NCI-H1105 (cell line): ENCODE measurements at regions not wholly inside any gene's neighbourhood (a gene's known extent, or its start where the extent isn't known, plus 50 kb on each side); places are given as distances from the start of the nearest gene placed in this dataset.
"Not testable (repeated sequence)": the region's sequence is repeated elsewhere in the genome, so short reads cannot be mapped to it uniquely, and the experiment has no call there.

Experiments
- DNase-seq: peaks from one replicate; lab custom pipeline; 2025; lab: John Stamatoyannopoulos, UW

DNA sequence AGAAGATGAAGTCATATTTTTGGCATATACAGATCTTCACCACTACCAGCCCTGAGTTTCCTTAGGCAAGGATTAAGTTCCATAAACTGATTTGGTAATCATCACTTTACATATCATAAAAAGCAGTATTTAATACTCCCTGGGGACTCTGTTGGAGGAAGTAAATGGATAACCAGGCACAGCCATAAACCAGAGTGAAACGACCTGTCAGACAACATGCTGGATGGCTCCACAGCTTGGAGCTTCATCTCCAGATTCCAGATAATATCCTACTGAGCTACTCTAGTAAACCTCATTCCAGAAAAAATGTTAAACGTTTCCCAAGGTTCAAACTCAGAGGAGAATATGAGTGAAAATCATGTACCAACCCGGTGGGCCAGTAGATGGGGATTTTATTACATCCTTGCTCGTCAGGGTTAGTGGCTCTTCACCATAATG, 109.2 kb downstream of the BASP1 start:
- DNase-seq: no peak

DNA sequence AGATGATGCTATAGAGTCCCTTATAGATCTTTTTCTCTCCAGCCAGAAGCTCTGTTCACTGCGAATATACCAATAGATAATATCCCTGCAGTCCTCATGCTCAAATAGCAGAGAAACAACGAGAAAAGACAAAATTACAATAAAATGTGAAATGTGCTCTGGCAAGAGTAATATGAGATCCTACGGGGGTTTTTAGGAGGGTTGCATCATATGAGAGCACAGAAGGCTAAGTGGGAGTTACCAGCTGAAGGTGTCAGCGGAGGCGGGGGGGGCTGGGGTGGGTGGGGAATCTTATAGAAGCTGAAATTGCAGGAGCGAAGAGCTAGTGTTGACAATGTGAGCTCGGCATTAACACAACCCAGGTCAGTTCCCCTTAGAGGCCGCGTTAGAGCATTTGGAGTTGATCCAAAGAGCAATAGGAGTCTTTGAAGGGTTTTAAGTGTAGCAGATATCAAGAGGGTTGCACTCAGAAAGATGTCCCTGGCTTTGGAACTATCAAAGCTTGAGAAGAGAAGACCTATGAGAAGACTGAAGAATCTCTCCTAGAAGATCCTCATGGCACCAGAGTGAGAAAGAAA, 109.7 kb downstream of the BASP1 start:
- no peak for DNase-seq

DNA sequence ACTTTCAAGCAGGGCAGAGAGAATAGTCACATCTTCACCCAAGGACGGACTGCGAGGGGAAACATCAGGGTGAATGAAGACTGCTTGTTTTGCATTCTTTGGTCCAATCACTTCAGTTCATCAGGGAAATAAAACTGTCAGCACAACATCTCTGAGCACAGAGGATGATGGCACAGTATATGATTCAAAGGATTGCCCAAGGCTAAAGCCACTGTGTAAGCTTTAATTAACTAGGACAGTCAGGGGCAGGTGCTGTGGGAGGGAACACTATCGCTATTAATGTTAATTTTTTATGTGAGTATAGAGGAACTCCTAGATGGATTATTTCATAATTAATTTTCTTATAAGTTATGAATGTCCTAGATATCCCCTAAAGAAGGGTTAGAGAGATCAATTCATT, 112.1 kb downstream of the BASP1 start:
- DNase-seq: no peak

DNA sequence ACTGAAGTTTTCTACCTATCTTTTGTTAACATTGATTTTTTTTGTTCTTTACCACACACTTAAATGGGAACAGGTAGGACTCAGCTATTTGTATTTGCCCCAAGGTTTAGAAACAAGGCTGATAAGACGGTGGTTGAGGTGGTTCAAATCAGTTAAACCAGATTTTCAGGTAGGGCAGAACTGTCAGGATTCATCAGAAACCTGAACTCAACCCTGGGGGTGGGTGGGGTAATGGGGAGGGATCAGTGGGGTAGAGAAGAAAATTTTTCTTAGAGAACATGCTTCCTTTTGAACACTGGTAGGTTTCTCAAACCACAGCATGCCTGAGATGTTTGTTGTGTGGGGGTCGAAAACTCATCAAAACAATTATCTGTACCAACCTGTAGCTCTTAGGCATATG, 113.0 kb downstream of the BASP1 start:
- no peak for DNase-seq

DNA sequence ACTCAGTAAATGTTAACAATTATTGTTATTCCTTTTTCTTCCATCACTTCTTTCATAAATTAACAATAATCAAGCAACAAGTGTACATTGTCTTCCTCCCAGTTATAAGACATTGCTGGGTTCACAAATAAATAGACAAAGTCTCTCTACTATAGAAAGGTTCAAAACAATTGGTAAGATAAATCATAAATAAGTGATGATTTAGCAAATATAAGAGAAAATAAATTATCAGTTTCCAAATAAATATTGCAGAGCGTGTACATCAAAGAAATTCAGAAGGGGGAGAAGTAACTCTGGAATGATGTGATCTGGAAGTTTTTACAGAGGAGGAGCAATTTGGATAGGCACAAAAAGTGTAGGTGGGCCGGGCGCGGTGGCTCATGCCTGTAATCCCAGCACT, 114.2 kb downstream of the BASP1 start:
- DNase-seq: no peak

DNA sequence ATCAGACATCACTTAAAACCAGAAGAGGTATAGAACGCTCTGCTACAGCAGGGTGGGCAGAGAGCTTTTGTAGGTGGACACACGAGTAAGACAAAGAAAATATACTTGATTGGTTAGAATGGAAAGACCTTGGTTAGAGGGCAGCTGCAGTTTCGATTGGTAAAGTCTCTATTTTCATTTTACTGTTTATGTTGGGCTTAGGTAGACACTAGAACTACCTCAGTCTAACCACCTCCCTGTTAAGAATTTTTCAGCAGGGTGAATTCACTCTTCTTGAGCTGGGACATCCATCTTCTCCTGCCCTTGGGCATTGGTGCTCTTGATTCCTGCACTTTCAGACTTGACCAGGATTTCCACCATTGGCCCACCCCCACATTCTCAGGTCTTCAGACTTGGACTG, 116.3 kb downstream of the BASP1 start:
- no peak for DNase-seq

DNA sequence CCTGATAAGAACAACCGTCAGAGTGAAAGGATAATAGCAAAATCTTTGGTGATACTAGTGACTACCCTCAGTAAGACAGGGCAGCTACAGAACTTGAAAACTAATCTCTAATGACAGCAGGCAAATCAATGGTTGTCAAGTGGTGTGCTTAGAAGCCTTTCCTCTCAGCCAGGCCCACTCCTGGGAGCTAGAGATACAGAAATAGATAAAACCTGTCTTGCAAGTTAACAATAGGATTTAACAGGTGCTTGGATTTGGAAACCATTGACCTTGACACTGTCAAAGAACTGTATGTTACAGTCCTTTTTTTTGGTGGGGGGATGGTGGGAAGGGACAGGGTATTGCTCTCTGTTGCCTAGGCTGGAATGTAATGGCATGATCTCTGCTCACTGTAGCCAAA, 118.6 kb downstream of the BASP1 start:
- no peak for DNase-seq

DNA sequence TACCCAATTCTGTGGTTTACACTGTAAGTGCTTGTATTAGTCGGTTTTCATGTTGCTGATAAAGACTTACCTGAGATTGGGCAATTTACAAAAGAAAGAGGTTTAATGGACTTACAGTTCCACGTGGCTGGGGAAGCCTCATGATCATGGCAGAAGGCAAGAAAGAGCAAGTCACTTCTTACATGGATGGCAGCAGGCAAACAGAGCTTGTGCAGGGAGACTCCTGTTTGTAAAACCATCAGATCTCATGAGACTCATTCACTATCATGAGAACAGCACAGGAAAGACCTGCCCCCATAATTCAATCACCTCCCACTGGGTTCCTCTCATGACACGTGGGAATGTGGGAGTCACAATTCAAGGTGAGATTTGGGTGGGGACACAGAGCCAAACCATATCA, 119.3 kb downstream of the BASP1 start:
- DNase-seq: not testable (repeated sequence)

DNA sequence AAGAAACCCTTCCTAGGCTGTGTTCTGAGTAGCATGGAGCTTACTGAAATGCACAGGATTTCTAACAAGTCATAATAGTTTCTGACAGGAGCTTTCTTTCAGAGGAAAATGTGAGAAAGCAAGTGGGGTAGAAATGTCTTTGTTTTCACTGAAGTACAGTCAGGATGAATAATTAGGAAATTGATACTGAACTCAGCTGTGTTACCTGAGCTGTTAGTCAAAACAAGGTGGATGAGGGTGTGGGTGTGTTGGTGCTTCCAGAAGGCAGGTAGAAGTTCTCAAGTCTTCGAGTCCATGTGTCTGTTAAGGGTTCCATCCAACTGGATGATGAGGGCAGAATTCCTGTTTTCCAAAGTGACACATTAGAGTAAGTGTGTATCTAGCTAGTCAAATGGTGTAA, 122.4 kb downstream of the BASP1 start:
- DNase-seq: no peak

DNA sequence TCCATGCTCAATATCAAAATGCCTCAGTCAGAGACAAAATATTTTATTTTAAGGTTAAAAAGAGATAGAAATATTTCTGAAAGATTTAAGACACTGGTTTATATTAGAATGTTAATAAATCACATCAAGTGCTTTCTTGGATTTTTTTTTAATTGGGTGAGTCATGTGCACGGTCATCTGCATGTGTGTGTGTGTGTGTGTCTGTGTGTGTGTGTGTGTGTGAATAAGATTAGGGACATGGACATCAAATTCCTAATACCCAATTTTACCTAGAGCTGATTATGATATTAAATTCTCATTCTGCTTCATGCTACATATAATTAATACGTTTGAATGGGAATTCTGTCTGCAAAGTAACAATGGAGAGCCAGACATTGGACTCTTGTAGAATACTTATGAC, 122.9 kb downstream of the BASP1 start:
- no peak for DNase-seq

DNA sequence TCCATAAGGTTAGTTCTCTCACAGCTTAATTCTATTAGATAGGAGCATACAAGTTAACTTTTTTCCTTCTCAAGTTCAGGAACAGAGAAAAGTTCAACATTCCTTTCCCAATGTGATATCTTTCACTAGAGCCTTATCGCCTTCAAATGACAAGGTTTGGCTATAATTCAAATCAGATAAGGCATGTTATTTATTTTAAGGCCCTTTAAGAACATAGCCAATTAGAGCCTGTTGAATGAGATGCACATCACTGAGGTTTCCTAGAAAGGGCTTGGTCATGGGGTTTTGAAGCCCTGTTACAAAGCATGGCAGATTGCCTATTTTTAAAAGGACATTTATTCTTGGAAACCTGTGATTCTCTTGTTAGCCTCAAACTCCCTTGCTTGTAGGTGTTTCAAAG, 123.4 kb downstream of the BASP1 start:
- DNase-seq: no peak

DNA sequence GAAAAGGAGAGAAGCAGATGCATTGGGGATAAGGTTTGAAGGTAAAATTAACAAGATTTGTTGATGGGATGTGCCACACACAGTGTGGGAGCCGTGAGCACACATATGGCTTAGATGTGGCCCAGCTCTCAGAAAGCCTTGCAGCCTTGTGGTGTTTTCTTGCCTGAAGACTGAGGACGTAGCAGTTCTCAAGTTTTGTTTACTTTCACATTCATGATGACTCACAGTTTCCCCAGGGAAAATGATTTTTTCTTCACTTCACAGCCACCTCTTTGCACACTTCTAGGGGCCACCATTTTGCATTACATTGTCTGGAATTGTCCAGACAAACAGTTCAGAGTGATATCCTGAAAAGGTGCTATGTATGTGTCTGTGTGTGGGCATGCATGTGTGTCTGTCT, 126.2 kb downstream of the BASP1 start:
- no peak for DNase-seq

DNA sequence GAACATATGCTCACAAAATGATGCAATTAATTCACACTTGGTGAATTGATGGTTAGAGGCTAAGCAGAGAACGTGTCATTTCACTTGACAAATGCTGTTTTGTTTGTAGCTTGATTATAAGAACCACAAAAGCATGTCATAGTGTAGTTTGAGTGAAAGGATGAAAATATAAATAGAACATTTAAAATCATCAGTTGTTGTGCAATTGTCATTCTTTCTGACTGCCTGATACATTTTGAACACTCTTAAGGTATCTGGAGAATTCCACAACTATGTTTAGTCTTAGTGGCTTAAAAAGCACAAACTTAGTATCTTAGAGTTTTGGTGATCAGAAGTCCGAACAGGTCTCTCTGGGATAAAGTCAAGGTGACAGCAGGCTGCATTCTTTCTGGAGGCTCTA, 129.4 kb downstream of the BASP1 start:
- DNase-seq: no peak

DNA sequence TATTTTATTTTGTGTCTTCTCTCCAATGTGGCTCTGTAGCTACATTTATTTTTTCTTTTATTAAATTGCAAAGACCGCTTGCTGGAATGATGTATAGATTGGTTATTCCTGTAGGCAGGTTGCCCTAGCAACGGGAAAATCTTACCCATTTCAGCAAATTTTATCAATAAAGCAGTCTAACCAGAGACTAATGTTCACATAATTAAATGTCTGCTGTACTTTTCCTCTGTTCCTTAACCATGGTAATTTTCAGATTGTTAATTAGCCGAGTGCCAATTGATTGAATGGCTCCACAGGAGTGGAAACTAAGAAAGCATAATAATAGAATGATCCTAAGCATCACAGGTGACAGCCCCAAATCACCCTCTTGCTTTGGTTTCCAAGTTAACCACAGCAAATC, 134.8 kb downstream of the BASP1 start:
- no peak for DNase-seq

DNA sequence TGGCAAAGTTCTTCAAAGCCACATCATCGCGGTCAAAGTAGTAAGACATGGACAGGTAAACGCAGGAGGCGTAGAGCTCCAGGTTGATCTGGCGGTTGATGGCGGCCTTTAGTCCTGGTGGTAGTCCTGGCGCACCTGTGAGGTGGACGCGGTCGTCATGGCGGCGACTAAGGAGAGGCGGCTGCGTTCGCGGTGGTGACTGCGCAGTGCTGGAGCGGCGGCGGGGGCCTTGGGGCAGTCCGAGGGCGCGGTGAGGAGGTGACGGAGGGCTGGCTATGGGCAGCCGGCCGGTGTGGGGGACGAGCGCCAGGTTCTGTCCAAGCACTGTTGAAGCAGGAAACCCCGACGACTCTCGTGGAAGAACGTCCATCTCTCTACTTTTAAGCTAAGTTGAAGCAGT, 136.8 kb downstream of the BASP1 start:
- DNase-seq: no peak

DNA sequence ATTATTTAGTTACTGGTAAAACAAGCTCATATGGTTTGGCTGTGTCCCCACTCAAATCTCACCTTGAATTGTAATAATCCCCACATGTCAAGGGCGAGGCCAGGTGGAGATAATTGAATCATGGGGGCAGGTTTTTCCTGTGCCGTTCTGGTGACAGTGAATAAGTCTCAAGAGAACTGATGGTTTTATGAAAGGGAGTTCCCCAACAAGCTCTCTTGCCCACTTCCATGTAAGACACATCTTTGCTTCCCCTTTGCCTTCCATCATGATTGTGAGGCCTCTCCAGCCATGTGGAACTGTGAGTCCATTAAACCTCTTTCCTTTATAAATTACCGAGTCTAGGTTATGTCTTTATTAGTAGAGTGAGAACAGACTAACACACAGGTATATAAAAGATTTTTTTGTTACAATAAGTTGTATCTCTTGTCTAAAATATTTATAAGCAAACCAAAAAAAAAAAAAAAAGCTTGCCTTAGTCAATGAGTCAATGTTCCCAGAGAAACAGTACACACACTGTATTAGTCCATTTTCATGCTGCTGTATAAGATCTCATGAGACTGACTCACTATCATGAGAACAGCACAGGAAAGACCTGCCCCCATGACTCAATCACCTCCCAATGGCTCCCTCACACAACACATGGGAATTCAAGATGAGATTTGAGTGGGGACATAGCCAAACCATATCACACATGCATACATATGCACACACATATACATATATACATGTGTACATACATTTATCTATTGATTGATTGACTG, 138.3 kb downstream of the BASP1 start:
- no peak for DNase-seq

DNA sequence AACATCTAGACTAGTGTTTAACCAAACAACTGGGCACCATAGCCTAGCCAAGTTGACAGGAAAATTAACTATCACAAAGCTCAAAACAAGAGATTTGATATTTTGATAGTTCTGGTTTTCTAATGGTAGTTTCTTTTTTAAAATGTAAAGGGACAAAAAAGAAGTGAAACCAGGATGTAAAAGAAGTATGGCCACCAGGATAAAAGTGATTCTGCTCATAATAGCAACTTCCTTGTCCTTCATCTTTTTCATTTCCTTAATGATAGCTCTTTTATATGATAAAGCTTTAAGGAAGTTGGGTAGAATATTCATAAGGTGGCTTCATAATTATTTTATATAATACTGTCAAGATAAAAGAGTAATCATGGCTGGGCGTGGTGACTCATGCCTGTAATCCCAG, 139.1 kb downstream of the BASP1 start:
- DNase-seq: no peak

DNA sequence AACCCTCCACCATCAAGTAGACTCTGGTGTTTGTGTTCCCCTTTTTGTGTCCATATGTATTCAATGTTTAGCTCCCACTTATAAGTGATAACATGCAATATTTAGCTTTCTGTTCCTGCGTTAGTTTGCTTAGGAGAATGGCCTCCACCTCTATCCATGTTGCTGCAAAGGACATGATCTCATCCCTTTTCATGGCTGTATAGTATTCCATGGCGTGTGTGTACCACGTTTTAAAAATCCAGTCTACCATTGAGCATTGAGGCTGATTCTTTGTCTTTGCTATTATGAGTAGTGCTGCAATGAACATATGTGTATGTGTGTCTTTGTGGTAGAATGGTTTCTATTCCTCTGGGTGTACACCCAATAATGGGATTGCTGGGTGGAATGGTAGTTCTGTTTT, 140.1 kb downstream of the BASP1 start:
- DNase-seq: no peak

DNA sequence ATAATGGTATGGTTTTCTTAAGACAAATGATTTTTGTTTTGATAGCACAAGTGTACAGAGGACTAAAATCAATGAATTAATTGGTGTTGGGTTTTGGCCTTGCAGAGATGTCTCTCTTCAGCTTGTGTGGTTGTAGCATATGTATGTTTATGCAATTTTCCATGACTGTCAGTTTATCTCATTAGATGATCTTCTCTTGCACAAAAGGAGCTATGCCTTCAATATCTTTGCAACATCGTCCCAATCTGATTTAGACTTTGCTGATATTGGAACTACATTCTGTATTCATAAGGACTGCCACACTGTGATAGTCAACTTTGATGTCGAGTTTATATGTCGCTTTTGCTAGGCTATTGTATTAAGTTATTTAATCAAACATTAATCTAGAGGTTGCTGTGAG, 140.0 kb upstream of the TAF11L2 start:
- no peak for DNase-seq

DNA sequence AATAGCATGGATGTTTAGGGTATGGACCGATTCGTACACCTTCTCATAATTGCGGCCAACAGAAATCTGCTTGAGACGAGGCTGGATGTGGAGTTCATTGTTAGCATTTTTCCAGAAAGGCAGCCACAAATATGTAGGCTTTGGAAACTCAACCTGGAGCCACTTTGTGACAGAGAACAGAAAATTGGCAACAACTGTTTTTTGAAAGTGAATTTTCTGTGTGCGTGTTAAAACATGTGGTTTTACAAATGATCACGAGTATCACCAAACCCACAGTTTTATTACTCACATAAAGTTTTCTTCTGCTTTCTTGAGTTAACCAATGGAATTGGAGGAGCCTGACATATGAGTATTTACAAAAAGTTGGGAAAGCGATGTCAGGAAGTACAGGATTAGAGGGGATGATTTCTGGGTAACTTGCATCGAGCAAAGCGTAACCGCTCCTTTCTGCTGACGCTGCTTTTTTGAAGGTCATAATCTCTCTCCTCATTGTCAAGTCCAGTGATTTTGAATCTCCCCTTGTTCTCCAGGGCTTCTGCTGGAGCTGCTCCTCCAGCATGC, 138.5 kb upstream of the TAF11L2 start:
- DNase-seq: no peak

DNA sequence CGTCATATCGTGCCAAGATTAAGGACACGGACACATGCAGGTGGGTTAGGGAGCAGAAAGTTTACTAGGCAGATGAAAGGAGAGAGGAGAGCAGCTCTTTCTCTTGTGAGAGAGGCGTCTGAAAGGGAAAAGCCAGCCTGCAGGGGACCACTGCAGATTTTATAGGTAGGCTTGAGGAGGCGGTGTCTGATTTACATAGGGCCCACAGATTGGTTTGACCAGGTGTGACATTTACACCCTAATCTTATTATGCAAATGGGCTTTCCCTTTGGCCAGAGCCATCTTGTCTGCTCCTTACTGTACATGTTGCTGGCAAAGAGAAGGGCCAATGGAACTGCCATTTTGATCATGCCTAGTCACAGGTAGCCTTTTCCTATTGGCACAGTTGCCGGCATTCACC, 137.2 kb upstream of the TAF11L2 start:
- DNase-seq: no peak

DNA sequence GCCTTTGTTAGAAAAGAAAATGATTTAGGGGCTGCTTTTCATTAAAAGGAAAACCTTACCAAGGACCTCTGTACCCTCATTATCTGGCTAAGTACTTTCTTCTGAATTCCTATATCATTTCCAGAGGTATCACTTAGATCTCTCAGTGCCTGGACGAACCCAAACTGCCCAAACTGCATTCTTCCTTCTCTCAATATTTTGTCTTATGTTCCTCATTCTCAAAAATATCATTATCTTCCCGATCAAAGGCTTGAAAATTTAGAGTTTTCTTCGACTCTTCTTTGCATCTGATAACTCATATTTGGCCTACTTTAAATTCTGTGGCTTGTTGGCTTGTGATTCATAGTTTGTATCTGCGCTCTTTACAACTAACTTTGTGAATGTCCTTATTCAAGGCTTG, 136.7 kb upstream of the TAF11L2 start:
- no peak for DNase-seq

DNA sequence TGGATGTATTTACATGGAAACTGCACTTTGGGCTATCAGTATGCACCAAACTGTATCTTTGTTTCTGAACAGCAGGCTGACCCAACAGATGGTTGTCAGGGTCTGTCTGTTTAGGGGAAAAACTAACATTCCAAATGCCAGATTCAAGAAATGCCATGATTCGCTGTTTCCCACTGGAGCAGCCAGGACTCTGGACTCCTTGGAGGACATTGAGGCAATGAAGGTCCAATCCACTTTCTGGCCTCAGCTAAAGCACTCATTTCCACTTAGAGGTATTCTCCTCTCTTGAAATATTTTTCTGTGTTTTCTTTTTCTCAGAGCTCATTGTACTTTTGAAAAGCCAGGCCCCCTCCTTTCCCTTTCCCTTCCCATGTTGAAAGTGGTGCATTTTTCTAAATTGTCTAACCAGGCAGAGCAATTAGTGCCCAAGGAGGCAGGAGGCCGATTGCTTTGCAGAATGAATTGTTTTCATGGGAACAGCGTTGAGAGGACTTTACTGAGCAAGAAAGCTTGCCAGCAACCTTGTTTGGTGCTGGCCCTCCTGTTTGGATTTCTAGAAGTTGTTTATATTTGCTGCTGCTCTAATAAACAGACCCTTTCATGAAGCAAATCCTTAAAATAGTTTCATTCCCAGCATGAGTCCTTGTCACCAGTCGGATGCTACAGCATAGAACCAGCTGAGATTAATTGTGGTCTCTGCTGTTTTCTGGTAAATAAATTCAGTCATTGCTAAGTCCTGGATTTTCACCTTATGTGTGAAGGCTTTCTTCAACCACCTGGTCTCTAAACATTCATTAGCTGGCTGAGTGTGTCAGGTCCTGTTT, 132.8 kb upstream of the TAF11L2 start:
- no peak for DNase-seq
